Calu3 (cell line): ENCODE measurements at regions not wholly inside any gene's neighbourhood (a gene's known extent, or its start where the extent isn't known, plus 50 kb on each side); places are given as distances from the start of the nearest gene placed in this dataset.

Source experiments
- BruUV-seq: library from RNA; stranded (reverse); fragments of 400-500 nt; replicated peaks from 2 replicates; lab custom pipeline; 2021; lab: Mats Ljungman, UMichigan
- CTCF ChIA-PET: fragments of 300-600 bp; sonication (Branson Sonifier 250); formaldehyde crosslinking; loops from one replicate; lab custom pipeline; 2022; ENCODE audit warnings: antibody characterized with exemption; lab: Charles Lee
- DNase-seq: peaks from one replicate; pipeline ENCODE4 v3.0.0; 2022
- H3K27ac Mint-ChIP-seq: one replicate; pipeline ENCODE4 v1.8.0; 2022; ENCODE audit warnings: mixed read lengths; ENCODE audit not compliant: unreplicated experiment
- H3K27me3 Mint-ChIP-seq: one replicate; pipeline ENCODE4 v1.8.0; 2022; ENCODE audit warnings: mixed read lengths; ENCODE audit not compliant: unreplicated experiment
- H3K36me3 Mint-ChIP-seq: one replicate; pipeline ENCODE4 v1.8.0; 2022; ENCODE audit warnings: mild to moderate bottlenecking, moderate library complexity, mixed read lengths; ENCODE audit not compliant: insufficient read depth, unreplicated experiment
- H3K4me1 Mint-ChIP-seq: one replicate; pipeline ENCODE4 v1.8.0; 2022; ENCODE audit warnings: mild to moderate bottlenecking, low read depth, mixed read lengths; ENCODE audit not compliant: unreplicated experiment
- H3K4me3 Mint-ChIP-seq: one replicate; pipeline ENCODE4 v1.8.0; 2022; ENCODE audit warnings: mild to moderate bottlenecking, low read depth, moderate library complexity, mixed read lengths; ENCODE audit not compliant: unreplicated experiment
- H3K9me3 Mint-ChIP-seq: one replicate; pipeline ENCODE4 v1.8.0; 2022; ENCODE audit warnings: low read depth, mixed read lengths; ENCODE audit not compliant: unreplicated experiment
- intact Hi-C: fragments of 100-400 bp; cut with micrococcal nuclease; formaldehyde crosslinking; loops from one replicate; pipeline ENCODE4 v1.10.0; 2022; ENCODE audit not compliant: unreplicated experiment
- TF ChIP-seq, protein P1 (sequence below): fragments of 200-600 bp; IDR thresholded peaks from one replicate; pipeline ENCODE4 v1.8.0; 2022; ENCODE audit warnings: antibody characterized with exemption; ENCODE audit not compliant: unreplicated experiment

DNA sequence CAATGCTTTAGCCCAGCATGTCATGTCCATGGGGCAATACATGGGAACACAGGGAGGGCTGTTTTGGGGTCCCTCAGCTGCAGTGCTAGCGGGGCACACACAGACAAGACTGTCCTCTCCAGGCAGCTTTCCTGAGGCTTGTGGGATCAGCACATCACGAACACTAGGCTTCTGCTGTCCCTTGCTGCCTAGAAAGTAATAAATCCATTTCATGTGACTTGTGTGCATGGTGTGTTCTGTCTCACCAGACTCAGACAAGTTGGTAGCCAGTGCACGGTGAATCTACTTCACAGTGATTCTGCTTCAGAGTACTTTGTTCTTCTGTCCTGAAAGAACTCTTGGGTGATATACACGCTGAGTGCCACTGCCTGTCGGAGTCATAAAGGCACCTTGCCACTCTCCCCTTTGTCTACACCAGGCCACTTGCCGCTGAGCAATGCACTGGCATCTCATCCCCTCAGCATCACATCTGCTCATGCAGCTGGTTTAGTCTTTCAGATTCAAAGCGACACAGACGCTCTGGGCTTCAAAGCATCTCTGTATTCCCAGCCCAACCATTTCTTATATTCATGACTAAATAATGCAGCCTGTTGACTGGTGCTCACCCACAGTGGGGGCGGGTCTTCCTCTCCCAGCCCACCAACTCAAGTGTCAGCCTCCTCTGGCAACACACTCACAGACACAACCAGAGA, 95.2 kb upstream of the COX10 start:
- BruUV-seq: no TSS peak
- no peak for DNase-seq
- Mint-ChIP-seq H3K36me3 (no peaks in the 10 kb centered on the region), H3K27me3 (no peaks in the 10 kb centered on the region), H3K27ac (no peak overlapping the region), H3K9me3 (peaks cover 3% of the 10 kb centered on the region), H3K4me3 (no peak overlapping the region), H3K4me1 (no peaks in the 10 kb centered on the region)
- intact Hi-C loops: no loop called here
- TF ChIP-seq, protein P1, sequence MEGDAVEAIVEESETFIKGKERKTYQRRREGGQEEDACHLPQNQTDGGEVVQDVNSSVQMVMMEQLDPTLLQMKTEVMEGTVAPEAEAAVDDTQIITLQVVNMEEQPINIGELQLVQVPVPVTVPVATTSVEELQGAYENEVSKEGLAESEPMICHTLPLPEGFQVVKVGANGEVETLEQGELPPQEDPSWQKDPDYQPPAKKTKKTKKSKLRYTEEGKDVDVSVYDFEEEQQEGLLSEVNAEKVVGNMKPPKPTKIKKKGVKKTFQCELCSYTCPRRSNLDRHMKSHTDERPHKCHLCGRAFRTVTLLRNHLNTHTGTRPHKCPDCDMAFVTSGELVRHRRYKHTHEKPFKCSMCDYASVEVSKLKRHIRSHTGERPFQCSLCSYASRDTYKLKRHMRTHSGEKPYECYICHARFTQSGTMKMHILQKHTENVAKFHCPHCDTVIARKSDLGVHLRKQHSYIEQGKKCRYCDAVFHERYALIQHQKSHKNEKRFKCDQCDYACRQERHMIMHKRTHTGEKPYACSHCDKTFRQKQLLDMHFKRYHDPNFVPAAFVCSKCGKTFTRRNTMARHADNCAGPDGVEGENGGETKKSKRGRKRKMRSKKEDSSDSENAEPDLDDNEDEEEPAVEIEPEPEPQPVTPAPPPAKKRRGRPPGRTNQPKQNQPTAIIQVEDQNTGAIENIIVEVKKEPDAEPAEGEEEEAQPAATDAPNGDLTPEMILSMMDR: no peak
- CTCF ChIA-PET: no interaction called here

DNA sequence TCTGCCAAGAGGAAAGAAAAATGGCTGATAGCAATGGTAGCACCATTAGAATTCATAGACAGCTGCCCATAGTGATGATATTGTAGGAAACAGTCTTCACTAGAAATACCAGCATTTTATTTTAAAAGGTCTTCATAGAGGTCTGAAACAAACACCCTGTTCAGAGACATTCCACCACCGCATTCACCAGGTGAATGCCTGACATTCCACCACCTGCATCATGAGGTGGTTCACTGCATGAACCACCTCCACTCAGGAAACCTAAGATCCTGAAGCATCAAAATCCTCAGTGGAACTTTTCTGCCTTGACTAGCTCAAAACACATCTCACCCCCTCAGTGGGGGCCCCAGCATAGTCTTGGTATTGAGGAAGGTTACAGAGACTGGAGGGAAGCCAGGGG, 91.5 kb upstream of the COX10 start:
- BruUV-seq: no TSS peak
- no peaks in the 10 kb centered on the region for H3K36me3 Mint-ChIP-seq
- H3K4me1 Mint-ChIP-seq: no peaks in the 10 kb centered on the region
- TF ChIP-seq, protein P1: no peak
- no peaks in the 10 kb centered on the region for H3K27me3 Mint-ChIP-seq
- no peak for DNase-seq
- intact Hi-C loops: no loop called here
- CTCF ChIA-PET: interaction anchor here (0.6 kb wide), 1 partner anchor 58 kb away, joined by 3 read pairs; no protein-coding TSS in a partner anchor
- no peaks in the 10 kb centered on the region for H3K9me3 Mint-ChIP-seq
- no peak overlapping the region for H3K27ac Mint-ChIP-seq
- no peak overlapping the region for H3K4me3 Mint-ChIP-seq

DNA sequence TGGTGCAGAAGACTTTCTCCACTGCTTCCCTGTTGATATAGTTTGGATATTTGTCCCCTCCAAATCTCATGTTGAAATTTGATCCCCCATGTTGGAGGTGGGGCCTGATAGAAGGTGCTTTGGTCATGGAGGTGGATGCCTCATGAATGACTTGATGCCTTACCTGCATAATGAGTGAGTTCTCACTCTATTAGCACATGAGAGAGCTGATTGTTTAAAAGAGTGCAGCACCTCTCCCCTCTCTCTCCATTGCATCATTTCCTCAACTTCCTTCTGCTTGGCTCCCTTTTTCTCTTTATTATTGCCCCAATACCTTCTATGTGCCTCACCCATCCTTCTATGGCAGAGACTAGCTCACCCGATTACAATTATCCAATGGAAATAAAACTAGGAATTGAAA, 90.8 kb upstream of the COX10 start:
- intact Hi-C loops: no loop called here
- H3K4me3 Mint-ChIP-seq: no peak overlapping the region
- no TSS peak for BruUV-seq
- H3K27me3 Mint-ChIP-seq: no peaks in the 10 kb centered on the region
- no peaks in the 10 kb centered on the region for H3K36me3 Mint-ChIP-seq
- DNase-seq: no peak
- no peak overlapping the region for H3K27ac Mint-ChIP-seq
- no peaks in the 10 kb centered on the region for H3K4me1 Mint-ChIP-seq
- CTCF ChIA-PET: no interaction called here
- TF ChIP-seq, protein P1: no peak
- no peaks in the 10 kb centered on the region for H3K9me3 Mint-ChIP-seq

DNA sequence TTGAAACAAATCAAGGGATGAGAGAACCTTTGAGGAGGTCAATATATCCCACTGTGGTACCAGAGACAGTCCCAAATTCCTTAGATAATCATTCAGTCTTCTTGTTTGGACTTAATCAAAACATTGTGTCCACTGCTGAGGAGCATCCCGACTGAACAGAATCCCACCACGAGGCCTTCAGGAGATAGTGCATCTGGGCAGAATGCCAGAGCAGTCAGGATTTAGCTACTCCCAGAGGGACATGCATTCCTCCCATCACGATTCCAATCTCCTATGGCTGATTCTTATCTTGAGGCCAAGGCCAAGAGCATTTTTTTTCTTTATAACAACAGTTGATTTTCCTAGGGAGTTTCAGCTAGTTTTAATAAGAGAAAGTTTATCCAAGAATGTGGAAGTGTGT, 87.4 kb upstream of the COX10 start:
- no TSS peak for BruUV-seq
- Mint-ChIP-seq H3K27ac (no peak overlapping the region), H3K9me3 (no peaks in the 10 kb centered on the region), H3K27me3 (no peaks in the 10 kb centered on the region), H3K4me3 (no peak overlapping the region), H3K4me1 (no peaks in the 10 kb centered on the region), H3K36me3 (no peaks in the 10 kb centered on the region)
- no peak for DNase-seq
- TF ChIP-seq, protein P1: no peak
- intact Hi-C loops: no loop called here
- CTCF ChIA-PET: no interaction called here
